ENCODE measurements at regions not wholly inside any gene's neighbourhood (a gene's known extent, or its start where the extent isn't known, plus 50 kb on each side); places are given as distances from the start of the nearest gene placed in this dataset.
"Not testable (repeated sequence)": the region's sequence is repeated elsewhere in the genome, so short reads cannot be mapped to it uniquely, and the experiment has no call there.

DNA sequence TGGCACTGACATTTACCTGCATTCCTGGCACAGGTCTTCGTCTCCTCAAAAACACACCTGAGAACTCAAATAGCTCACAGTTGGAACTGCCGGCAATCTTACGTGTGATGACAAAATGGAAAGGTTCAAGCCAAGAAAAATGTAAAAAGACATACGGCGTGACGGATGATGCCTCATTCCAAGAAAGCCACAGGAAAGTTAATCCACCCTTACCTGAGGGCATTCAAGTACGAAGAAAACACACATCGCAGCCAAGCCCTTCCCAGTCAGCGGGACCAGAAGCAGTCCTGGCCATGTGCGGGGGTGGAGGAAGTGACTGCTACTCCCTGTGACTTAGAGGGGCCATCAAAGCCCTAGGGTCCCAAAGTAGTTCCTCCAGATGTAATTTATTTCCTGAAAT is 986.3 kb upstream of the CELF4 start:
- DNase-seq: no peak

DNA sequence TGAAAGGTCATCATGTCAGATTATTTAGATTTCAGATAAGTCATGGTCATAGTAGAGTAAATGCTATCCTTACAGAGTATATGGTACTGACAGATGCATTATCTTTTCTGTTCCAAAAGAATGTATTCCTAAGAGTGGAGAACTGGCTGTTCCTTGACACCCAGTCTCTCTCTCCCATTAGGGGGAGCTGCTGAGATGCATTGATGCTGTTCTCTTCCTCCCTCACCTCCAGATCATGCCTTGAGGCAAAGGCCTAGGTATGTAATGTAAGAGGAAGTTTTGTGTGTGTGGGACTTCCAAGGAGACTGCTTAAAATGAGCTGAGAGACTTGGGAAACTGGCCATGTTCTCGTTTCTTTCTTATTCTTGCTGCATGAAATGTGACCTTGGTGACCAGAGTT is 979.5 kb upstream of the CELF4 start:
- DNase-seq: no peak

DNA sequence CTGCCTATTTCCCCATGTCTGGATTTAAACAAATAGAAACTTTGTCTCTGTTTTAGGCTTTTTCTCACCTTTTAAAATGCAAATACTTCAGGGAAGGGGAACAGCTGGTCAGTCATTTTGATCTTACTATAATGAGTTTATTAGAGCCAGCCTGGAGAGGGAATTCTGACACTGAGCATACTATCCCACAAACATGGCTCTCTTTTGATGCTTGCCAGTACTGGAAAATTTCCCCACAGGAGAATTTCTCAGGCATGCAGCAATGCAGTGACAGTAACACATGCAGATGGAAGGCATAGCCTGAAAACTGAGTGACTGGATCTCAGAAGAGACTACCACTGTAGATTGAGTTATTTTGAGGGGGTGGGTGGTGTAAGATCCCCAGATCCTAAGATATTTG is 974.3 kb upstream of the CELF4 start:
- DNase-seq: no peak

DNA sequence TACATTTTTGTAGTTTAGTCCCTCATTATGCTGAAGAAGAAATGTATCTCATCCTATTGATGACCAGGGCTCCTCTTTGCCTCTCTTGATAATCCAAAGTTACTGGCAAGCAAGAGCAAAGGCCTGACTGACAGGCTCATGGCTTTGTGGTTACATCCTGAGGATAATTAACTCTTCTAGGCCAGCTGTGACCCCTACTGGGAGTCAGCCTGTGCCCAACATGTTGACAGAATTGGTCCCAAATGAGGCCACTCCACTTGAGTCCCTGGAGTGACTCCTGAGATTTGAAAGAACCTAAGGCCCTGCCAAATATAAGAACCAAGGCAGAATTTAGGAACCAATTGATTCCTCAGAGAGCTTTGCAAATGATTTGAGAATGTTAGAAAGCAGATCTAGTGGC is 973.8 kb upstream of the CELF4 start:
- DNase-seq: no peak

DNA sequence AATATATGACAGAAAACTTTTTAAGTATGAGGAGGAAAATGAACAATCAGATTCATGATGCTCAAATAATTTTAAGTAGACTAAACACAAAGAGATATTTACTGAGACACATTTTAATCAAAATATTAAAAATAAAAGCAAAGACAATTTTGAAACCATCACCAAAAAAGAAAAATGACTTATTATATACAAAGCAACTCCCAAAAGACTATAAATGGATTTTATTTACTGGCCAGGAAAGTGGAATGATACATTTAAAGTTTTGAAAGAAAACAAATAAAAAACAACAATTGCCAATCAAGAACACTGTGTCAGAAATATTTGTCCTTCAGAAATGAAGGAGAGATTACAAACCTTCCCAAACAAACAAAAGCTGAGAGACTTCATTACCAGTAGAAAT is 968.5 kb upstream of the CELF4 start:
- DNase-seq: no peak

DNA sequence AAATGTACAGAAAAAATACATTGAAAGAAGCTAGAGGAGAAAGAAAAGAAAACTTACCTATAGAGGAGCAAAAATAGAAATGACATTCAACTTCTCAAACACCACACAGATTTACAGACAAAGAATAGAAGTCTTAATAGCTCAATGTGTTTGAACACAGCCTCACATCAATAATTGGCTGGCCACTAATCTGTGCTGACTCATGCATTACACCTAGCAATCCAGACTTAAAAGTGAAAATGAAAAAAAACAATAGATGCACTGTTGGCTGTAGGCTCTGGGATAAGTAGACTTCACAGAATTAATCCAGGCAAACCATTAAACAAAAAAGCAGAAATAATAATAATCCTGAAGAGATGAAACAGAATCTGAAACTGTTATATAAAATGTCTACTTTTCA is 961.3 kb upstream of the CELF4 start:
- DNase-seq: no peak

DNA sequence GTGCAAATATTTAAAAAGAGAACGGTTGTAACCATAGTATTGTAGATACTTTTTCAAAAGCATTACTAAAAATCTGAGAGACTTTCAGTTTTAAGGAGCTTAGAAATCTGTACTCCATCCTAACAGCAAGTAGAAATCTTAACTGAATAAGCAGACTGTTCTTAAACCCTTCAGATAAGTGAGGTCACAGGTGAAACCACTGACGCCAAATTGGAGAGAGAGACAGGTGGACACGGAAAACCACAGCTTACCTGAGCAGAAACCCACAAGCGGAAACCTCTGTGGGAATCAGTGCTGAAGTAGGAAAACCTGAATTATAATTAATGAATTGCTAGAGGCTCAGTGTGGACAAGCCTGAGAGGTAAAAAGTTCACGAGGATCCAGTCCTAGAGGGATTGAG is 959.4 kb upstream of the CELF4 start:
- no peak for DNase-seq

DNA sequence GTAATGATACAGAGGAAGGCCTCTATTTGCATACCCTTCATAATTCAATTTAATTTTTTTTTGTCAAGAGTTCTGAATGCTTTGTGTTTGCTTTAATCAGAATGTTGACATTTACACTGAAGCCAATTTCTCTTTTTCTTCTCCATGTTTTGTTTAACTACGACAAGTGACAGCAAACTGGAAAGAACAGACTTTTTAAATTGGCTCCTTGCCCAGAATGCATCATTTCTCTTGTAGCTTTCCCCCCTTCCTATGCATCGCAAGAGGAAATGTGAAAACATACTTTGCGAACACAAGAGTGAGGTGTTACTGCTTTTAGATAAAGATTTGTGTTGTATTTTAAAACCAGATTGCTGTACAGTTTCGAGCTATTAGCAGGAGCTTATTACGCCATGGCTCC is 955.2 kb upstream of the CELF4 start:
- DNase-seq: no peak

DNA sequence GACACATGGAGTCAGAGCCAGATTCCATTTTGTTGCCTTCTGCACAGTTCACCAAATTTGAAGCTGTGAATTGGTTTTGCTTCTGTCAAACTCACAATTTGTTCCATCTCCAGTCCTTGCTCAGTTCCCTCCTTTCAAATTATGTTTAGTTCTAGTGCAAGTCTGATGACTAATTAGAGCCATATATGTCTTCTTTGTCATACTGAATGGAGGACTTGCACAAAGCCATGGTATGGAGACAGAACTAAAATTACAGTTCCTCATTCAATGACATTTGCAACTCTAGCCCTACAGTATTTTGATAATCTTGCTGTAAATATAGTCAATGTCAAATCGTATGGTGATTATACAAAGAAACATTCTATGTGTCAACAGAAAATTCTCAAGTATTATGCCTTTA is 936.9 kb upstream of the CELF4 start:
- DNase-seq: no peak

DNA sequence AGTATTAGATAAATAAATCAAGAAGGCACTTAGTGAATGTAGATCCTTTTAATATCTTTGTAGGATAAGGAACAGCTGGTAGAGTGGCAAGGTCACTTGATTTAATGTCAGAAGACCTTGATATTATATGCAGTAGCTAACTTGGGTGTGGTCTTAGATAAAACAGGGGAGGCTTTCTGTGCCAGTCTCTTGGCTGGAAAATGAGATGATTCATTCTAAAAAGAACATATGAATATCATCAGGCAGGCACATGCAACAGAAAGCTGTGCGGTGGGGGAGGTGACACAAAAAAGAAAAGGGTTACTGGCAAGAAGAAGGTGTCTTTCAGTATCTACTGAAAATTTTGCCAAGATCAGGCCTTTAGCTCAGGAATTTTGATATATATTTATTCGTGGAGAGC is 931.7 kb upstream of the CELF4 start:
- DNase-seq: no peak

DNA sequence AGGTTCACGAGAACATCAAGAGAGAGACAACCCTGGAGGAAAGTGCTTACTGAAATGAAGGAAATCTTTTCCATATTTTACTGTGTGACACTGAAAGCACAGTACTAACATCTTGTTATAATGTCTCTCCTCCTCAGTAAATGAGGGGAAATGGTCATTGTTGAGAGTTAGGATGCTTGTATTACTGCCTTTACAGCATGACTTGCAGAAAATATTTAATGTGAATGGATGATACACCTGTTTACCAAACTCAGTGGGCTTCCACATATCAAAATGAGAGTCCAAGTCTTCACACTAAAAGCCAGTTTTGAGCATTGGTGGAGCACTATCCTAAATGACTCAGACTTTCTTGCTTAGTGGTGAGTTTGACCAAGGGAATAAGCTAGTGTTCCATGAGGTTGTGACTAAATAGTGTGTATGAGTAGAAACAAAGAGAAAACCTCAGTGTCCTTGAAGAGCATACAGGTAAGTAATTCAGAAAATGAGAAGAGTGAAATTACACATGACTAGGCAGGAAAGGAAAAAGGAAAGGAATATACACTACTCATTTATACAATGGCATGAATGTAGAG is 930.7 kb upstream of the CELF4 start:
- DNase-seq: no peak

DNA sequence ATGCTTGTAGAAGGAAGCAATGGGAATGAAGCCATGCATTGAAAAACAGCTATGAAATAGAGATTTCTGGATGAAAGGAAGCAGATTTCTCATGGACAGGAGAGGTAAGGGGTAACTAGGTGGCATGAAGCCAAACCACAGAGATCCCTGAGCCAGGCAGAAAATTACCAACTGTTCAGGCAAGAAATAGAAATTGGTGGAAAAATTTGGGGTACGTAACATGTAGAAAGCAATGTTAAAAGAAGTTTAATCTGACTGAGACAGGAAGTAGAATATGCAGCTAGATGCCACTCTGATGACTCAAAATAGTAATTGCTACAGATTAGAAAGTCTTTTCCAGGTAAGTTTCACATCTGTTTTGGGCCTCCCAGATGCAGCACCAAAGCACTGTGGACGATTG is 928.5 kb upstream of the CELF4 start:
- DNase-seq: no peak

DNA sequence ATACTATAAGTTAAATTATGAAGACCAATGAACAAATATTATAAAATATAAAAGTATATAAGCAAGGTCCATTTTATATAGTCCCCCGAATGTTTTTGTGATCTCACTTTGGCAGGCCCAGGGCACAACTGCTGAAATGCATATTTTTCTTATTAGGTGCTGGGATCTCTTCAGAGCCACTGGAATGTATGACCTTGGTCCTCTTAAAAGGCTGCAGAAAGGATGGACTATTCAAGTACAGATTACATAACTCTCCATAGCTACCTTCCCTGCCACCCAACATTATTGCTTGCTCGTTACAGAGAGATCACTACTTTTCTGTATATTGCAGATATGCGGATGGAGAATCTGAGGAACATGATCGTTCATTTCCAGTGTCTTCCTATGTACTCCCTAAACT is 925.6 kb upstream of the CELF4 start:
- DNase-seq: no peak

DNA sequence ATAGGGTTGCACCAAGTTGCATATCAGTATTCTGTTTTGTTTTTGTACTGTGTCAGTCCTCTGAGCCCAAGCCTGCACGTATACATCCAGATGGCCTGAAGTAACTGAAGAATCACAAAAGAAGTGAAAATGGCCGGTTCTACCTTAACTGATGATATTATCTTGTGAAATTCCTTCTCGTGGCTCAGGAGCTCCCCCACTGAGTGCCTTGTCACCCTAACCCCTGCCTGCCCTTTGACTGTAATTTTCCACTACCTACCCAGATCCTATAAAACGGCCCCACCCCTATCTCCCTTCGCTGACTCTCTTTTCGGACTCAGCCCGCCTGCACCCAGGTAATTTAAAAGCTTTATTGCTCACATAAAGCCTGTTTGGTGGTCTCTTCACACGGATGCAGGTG is 924.1 kb upstream of the CELF4 start:
- DNase-seq: not testable (repeated sequence)

DNA sequence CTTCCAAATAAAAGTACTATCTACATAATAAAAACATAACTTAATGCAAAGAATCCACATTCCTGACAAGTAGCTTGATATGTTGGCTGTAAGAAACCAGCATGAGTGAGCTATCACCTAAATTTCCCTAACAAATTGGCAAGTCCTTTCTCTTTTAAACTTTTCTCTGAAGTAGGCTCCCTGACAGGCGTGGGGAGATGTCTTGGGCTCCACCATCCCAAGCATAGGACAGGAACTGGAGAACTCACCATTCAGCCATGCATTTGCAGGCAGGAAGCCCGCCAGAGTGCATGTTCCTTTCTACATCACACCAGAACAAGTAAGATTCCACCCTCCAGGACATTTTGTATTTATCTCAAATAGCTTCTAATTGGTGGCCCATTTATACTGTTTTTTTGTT is 921.9 kb upstream of the CELF4 start:
- no peak for DNase-seq

DNA sequence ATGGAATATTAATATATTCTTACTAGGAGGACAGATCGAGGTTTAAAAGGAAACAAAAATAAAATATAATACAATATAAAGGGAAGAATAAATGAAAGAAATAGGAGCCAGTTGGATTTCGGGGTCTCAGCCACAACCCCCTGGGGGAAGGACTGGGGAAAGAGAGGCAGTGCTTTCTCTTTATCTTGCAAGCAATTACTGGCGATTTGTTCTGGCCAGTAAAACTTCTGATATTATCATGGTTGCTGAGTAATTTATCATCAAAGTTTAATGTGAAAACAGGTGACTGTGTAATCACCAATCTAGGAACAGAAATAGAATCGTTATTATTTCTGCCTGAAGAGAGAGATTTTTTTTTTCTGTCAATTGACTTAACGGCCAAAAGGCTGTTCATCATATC is 917.7 kb upstream of the CELF4 start:
- DNase-seq: no peak

DNA sequence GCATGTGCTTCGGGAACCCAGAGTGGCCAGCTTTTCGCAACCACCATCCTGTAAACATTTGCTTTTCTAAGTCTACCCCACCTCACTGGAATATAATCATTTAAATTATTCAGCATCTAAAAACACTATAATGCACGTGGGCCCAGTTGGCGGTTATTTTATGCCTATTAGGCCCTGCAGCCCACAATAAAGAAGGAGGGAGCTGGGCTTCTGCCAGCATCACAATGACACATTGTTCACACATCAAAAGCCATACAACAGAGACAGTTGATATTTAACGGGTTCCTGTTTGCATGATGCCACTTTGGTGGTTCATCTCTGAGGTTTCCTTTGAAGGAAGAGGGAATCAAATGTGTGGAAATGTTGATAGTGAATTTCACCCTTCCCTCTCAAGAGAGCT is 916.0 kb upstream of the CELF4 start:
- no peak for DNase-seq

DNA sequence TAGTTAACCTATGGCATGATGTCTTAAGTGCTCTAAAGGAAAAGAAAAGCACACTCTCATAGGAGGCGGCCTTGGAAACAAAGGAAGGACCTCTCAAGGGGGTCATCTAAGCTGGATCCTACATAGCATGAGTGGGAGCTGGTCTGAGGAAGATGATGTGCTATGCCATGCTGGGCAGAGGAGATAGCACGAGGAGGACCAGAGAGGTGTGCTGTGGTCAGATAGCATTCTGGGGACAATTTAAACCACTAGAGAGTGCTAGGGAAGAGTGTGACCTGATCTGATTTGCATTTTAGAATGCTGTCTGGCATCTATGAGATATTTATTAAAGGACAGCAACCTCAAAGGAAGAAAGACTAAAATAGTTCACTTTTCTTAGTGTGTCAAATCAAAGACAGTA is 910.1 kb upstream of the CELF4 start:
- no peak for DNase-seq

DNA sequence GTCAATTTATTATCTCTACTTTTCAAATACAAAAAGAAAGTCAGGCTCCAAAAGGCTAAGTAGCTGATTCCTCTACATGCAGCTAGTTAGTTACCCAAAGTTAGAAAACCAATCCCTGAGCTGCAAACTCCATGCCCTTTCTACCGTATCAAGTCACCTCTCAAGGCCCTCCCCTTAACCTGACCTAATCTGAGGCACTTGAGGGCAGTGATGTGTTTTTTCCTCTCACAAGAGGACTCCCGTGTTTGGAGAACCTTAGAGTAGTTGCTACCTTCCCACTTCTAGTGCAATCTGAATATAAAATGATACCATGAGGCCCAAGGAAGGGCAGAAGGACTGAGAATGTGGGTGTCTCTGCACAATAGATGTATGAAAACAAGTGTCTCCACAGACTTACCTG is 907.9 kb upstream of the CELF4 start:
- DNase-seq: no peak

DNA sequence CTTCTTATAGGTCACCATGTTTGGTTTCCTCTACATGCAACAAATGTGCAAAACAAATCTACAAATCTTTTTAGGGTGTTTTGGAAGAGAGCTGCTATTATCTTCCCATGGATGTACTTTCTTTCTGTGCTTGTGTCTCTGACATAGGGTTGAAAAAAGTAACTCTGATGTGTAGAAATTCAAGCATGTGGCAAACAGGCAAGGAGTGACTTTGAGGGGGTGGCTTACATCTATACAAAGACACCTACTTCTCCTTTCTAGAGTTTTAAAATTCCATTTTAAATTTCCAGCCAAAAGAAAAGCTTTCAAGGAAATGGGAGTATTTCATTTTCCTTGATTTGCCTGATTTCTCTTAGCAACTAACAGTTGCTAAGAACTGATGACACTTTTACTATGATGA is 904.8 kb upstream of the CELF4 start:
- no peak for DNase-seq

DNA sequence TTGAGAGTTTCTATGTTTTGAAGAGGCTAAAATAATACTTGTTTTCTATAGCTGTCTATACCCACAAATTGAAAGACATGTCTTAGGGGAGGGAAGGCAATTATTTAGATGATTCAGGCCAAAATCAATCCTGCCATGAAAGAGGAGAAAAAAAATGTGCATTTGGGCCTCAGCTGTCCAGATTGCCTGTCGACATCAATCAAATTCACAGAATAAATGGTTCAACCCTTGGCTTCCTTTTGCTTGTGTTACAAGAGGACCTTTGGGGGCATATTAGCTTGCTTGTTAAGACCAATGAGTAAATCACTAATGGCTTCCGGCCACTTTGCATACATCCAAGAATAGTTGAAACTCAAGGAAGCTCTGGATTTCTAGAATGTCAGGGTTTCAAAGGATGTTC is 900.8 kb upstream of the CELF4 start:
- no peak for DNase-seq

DNA sequence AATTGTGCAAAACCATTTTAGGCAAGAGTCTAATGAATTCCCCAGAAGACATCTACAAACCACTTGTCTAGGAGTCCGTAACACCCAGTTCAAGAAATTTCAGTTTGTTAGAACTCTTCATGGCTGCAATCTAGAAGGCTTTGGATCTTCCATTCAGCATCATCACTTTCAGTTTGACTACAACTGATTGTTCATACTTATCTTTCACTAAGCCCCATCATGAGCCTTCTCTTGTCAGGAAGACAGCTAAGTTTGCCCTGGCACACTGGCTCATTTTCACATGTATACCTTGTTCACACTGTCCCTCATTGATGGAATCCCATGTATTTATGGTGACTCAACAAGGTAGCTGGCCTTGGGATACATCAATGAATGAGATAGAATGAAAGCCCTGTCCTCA is 898.4 kb upstream of the CELF4 start:
- no peak for DNase-seq

DNA sequence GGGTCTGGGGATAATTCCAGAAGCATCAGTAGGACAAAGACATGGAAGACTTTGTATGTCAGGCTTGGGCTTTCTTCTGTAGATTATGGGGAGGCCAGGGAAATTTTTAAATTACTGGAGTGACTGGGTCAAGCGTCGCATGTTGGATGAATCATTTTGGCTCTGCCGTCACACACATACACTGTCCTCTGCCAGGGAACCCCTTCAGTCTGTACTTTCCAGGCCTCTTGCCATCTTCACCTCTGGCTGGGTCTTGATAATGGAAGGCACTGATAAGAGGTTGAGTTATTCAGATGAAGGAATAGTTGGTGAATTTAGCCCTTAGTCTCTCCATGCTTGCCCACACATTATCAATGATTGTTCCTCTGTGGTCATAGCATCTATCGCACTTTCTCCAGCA is 895.1 kb upstream of the CELF4 start:
- DNase-seq: no peak

DNA sequence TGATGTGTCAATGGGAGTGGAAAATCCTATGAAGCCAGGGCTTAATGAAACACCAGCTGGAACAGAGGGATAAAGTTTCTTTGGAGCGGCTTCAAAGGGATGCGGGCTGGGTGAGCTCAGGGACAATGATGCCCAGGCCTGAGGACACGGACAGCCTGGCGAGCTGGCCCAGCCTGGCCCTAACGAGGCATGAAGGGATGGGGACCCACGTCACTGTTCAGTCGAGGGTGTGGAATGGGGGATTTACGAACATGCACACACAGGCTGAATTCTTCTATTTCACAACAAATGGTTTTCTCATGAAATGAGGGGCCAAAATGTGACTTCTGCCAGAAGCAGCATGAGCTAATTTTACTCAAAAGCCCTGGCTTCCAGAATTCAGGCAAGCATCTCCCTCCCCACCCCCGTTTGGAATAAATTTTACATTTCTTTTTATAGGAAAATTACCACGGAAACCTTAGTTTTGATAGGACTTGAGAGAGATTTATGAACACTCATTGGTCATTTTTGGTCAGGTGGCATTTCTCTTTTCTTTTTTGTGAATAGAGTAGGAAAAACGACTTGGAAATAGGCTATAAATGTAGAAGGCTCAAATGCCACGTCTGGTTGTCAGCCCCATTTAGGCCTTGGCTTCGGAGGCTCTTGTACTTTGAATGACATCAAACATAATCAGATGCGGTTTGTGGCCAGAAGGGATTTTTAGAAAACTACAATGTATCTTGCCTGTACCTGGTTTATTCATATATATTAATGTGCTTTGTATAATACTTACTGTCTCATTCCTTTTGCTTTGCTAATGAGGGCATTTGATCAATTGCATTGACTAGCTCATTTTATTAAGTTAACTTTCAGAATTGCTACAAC is 893.8 kb upstream of the CELF4 start:
- DNase-seq: no peak

DNA sequence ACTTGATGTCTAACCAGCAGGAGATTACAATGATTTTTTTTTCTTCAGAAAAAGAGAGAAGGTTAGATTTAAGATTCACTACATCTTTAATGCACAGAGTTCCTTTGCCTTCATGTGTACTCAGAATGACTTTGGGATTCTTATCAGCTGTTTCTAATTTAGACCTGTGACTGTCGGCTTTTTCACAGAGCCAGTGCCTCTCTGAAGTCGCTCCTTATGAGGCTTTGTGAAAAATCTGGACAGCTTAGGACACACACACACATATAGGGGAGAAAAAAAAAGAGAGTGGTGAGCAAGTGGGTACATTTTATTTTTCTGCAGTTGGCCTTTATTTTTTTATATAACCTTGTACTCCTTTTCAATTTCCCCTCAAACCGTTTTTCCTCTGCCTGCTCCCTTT is 893.1 kb upstream of the CELF4 start:
- no peak for DNase-seq
